ENCODE measurements at regions not wholly inside any gene's neighbourhood (a gene's known extent, or its start where the extent isn't known, plus 50 kb on each side); places are given as distances from the start of the nearest gene placed in this dataset.

DNA sequence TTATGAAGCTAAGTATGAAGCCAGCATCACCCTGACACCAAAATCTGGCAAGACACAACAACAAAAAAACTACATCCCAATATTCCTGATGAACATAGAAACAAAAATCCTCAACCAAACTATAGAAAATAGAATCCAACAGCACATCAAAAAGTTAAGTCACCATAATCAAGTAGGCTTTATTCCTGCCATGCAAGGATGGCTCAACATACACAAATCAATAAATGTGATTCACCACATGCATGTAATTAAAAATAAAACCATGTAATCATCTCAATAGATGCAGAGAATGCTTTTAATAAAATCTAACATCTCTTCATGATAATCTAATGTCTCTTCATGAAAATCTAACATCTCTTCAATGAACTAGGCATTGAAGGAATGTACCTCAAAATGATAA lies 249.4 kb upstream of the GK2 start:
- TF ChIP-seq CTCF (IDR thresholded peaks at IDR 0.05): no peak
- no peak for TF ChIP-seq POLR2A (IDR thresholded peaks at IDR 0.05)
